Cardiac muscle cell (in vitro differentiated cells and primary cell): ENCODE measurements at regions not wholly inside any gene's neighbourhood (a gene's known extent, or its start where the extent isn't known, plus 50 kb on each side); places are given as distances from the start of the nearest gene placed in this dataset.

Experiments used
- DNase-seq, 2 donors: peaks; one replicate each; pipeline versions ENCODE4 v3.0.0 to v3.0.0-alpha.2; 2010 to 2017; ENCODE audit warnings: low read depth in 1 of 2, low spot score in 1 of 2
- H3K27ac ChIP-seq: fragments of 200-600 bp; sonication (generic); 2 replicates; pipeline ENCODE4 v1.5.1; 2016
- H3K27me3 ChIP-seq: fragments of 200-600 bp; sonication (generic); 2 replicates; pipeline ENCODE4 v1.6.0; 2016; ENCODE audit warnings: control low read depth
- H3K36me3 ChIP-seq: fragments of 200-600 bp; sonication (generic); 2 replicates; pipeline ENCODE4 v1.5.1; 2016; ENCODE audit warnings: control low read depth
- H3K4me1 ChIP-seq: fragments of 200-600 bp; sonication (generic); 2 replicates; pipeline ENCODE4 v1.8.1; 2017; ENCODE audit warnings: low read depth, mild to moderate bottlenecking, mixed run types
- H3K4me3 ChIP-seq: fragments of 200-600 bp; sonication (generic); 2 replicates; pipeline ENCODE4 v1.5.1; 2016; ENCODE audit warnings: mild to moderate bottlenecking
- H3K9me3 ChIP-seq: fragments of 200-600 bp; sonication (generic); 2 replicates; pipeline ENCODE4 v1.5.1; 2017; ENCODE audit warnings: low read depth, mild to moderate bottlenecking, control low read depth
- CTCF ChIP-seq: IDR thresholded peaks from 2 replicates; pipeline ENCODE4 v1.5.1; 2012; ENCODE audit warnings: low read depth, mild to moderate bottlenecking, low read length

GRCh38 chr1:182257369-182258063, 134.1 kb downstream of the GLUL start:
- no peak overlapping the region for H3K27ac ChIP-seq
- DNase-seq = peak in 1 of 2 donors; percentile 31
- no peaks in the 10 kb centered on the region for H3K27me3 ChIP-seq
- H3K9me3 ChIP-seq = no peaks in the 10 kb centered on the region
- TF ChIP-seq CTCF = no peak
- H3K36me3 ChIP-seq = no peaks in the 10 kb centered on the region
- H3K4me3 ChIP-seq = no peak overlapping the region
- H3K4me1 ChIP-seq = peaks cover 16% of the 10 kb centered on the region

DNA sequence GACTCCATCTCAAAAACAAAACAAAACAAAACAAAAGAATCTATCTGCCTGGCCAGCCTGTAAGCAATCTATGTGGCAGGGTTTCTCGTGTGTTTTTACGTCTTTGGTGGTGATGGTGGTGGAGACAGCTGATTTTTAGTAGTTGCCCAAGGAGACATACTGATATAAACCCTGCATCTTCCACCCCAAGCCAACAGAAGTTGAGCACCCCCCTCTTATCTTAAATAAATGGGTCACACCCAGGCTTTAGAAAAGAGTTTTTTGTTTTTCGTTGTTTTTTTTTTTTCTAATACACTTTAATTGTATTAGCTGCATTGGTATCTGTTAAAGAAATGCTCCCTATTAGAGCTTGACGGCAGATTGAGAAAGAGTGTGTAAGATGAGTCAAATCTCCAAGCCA, 134.7 kb downstream of the GLUL start:
- Histone ChIP-seq H3K4me1 (peaks cover 10% of the 10 kb centered on the region), H3K9me3 (no peaks in the 10 kb centered on the region), H3K27ac (no peak overlapping the region), H3K27me3 (no peaks in the 10 kb centered on the region), H3K36me3 (no peaks in the 10 kb centered on the region), H3K4me3 (no peak overlapping the region)
- TF ChIP-seq CTCF = no peak
- DNase-seq = no peak

DNA sequence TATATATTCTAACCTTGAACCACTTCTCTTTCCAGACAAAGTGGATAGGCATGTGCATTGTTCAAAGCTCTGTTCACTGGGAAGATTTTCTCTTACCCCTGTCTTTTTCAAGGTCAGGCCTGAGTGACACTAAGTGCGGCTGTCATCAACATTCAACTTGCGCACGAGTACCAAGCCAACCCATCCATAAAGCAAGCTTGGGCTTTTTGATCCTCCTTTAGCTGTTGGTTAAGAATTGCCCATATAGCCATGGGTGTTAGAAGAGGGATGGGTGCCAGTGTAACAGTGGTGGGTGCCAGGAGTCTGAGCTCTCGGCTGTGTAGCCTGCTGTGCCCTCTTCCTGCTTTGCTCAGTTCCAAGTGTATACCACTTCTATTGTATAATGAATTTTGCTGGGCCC, 136.1 kb downstream of the GLUL start:
- no peaks in the 10 kb centered on the region for H3K27me3 ChIP-seq
- DNase-seq = peak in 1 of 2 donors; percentile 79
- TF ChIP-seq CTCF = no peak

GRCh38 chr1:182253319-182253860, 138.2 kb downstream of the GLUL start:
- Histone ChIP-seq H3K4me1 (peaks cover 10% of the 10 kb centered on the region), H3K27ac (no peak overlapping the region), H3K4me3 (no peak overlapping the region), H3K27me3 (peaks cover 5% of the 10 kb centered on the region), H3K9me3 (no peaks in the 10 kb centered on the region), H3K36me3 (no peaks in the 10 kb centered on the region)
- no peak for DNase-seq
- TF ChIP-seq CTCF = no peak

More for the DNA sequence above, 136.1 kb downstream of the GLUL start:
- H3K9me3 ChIP-seq = no peaks in the 10 kb centered on the region
- H3K4me3 ChIP-seq = no peak overlapping the region
- peaks cover 10% of the 10 kb centered on the region for H3K4me1 ChIP-seq
- no peaks in the 10 kb centered on the region for H3K36me3 ChIP-seq
- no peak overlapping the region for H3K27ac ChIP-seq

- no peak for DNase-seq
- no peak for TF ChIP-seq CTCF
- Histone ChIP-seq H3K4me3 (no peak overlapping the region), H3K4me1 (peaks cover 6% of the 10 kb centered on the region), H3K27me3 (peaks cover 5% of the 10 kb centered on the region), H3K9me3 (no peaks in the 10 kb centered on the region), H3K27ac (no peak overlapping the region), H3K36me3 (no peaks in the 10 kb centered on the region)
Measured at GRCh38 chr1:182251561-182251960, 140.0 kb downstream of the GLUL start.
